ENCODE measurements at regions not wholly inside any gene's neighbourhood (a gene's known extent, or its start where the extent isn't known, plus 50 kb on each side); places are given as distances from the start of the nearest gene placed in this dataset.

- intact Hi-C loops (cut with micrococcal nuclease; ENCODE audit: unreplicated experiment): no loop called here
- ChIA-PET POLR2A (ENCODE audit: low non-redundant PET) (no interaction called here), CTCF (no interaction called here)
- BruUV-seq (replicated peaks): no TSS peak
- Histone ChIP-seq H3K4me3 (ENCODE audit: low read depth, low read length, poor library complexity, severe bottlenecking) (no peak overlapping the region), H3K27me3 (replicated peaks; ENCODE audit: insufficient read depth, low read depth, low read length, poor library complexity) (no peaks in the 10 kb centered on the region), H3K9me3 (ENCODE audit: low read depth, low read length, poor library complexity, severe bottlenecking) (no peaks in the 10 kb centered on the region), H3K27ac (ENCODE audit: low read depth, low read length, poor library complexity, severe bottlenecking) (no peak overlapping the region), H3K4me1 (ENCODE audit: insufficient read depth, low read length, poor library complexity, severe bottlenecking) (no peaks in the 10 kb centered on the region), H3K36me3 (ENCODE audit: insufficient read depth, low read length, poor library complexity, severe bottlenecking) (no peaks in the 10 kb centered on the region)
- DNase-seq (ENCODE audit: low spot score): no peak
- TF ChIP-seq EZH2 (IDR thresholded peaks at IDR 0.05; ENCODE audit: borderline replicate concordance, low read depth, low read length, poor library complexity, severe bottlenecking): no peak
- no peak for TF ChIP-seq CTCF (conservative IDR thresholded peaks at IDR 0.05; ENCODE audit: low read depth, low read length)
These were observed 79.7 kb upstream of the PRICKLE2 start for GRCh38 chr3:64304828-64305410.

DNA sequence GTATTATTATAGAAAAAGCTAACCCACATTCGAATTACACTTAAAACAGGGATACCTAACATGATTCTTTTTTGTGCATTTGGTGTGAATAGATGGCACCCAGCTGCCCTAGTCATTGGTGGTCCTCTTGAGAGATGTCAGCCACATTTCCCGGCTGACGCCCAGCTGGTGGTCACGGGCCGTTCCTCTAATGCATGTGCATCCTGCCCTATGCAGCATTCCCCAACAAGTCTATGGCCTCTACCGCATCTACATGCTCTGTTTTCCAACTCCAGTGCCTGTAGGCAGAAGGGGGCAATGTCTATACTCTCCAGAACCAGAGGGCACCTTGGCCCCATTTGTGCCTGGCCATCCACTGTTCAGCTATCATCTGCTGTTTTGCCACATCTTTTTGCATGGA lies 78.6 kb upstream of the PRICKLE2 start:
- ChIA-PET POLR2A (ENCODE audit: low non-redundant PET) (no interaction called here), CTCF (no interaction called here)
- TF ChIP-seq CTCF (conservative IDR thresholded peaks at IDR 0.05; ENCODE audit: low read depth, low read length) (no peak), EZH2 (IDR thresholded peaks at IDR 0.05; ENCODE audit: borderline replicate concordance, low read depth, low read length, poor library complexity, severe bottlenecking) (no peak)
- no peaks in the 10 kb centered on the region for H3K27me3 ChIP-seq (replicated peaks; ENCODE audit: insufficient read depth, low read depth, low read length, poor library complexity)
- H3K4me3 ChIP-seq (ENCODE audit: low read depth, low read length, poor library complexity, severe bottlenecking): no peak overlapping the region
- H3K27ac ChIP-seq (ENCODE audit: low read depth, low read length, poor library complexity, severe bottlenecking): no peak overlapping the region
- H3K36me3 ChIP-seq (ENCODE audit: insufficient read depth, low read length, poor library complexity, severe bottlenecking): no peaks in the 10 kb centered on the region
- DNase-seq (ENCODE audit: low spot score): no peak
- intact Hi-C loops (cut with micrococcal nuclease; ENCODE audit: unreplicated experiment): no loop called here
- BruUV-seq (replicated peaks): no TSS peak
- H3K4me1 ChIP-seq (ENCODE audit: insufficient read depth, low read length, poor library complexity, severe bottlenecking): no peaks in the 10 kb centered on the region
- no peaks in the 10 kb centered on the region for H3K9me3 ChIP-seq (ENCODE audit: low read depth, low read length, poor library complexity, severe bottlenecking)

- CTCF ChIA-PET: no interaction called here
- Histone ChIP-seq H3K9me3 (ENCODE audit: low read depth, low read length, poor library complexity, severe bottlenecking) (no peaks in the 10 kb centered on the region), H3K27ac (ENCODE audit: low read depth, low read length, poor library complexity, severe bottlenecking) (no peak overlapping the region), H3K36me3 (ENCODE audit: insufficient read depth, low read length, poor library complexity, severe bottlenecking) (no peaks in the 10 kb centered on the region), H3K27me3 (replicated peaks; ENCODE audit: insufficient read depth, low read depth, low read length, poor library complexity) (no peaks in the 10 kb centered on the region), H3K4me1 (ENCODE audit: insufficient read depth, low read length, poor library complexity, severe bottlenecking) (no peaks in the 10 kb centered on the region), H3K4me3 (ENCODE audit: low read depth, low read length, poor library complexity, severe bottlenecking) (no peak overlapping the region)
- POLR2A ChIA-PET (ENCODE audit: low non-redundant PET): no interaction called here
- TF ChIP-seq CTCF (conservative IDR thresholded peaks at IDR 0.05; ENCODE audit: low read depth, low read length) (no peak), EZH2 (IDR thresholded peaks at IDR 0.05; ENCODE audit: borderline replicate concordance, low read depth, low read length, poor library complexity, severe bottlenecking) (no peak)
- no TSS peak for BruUV-seq (replicated peaks)
- no peak for DNase-seq (ENCODE audit: low spot score)
- intact Hi-C loops (cut with micrococcal nuclease; ENCODE audit: unreplicated experiment): no loop called here
These were observed 78.1 kb upstream of the PRICKLE2 start for GRCh38 chr3:64303401-64303800.

Data from A673 (cell line).